ENCODE measurements at regions not wholly inside any gene's neighbourhood (a gene's known extent, or its start where the extent isn't known, plus 50 kb on each side); places are given as distances from the start of the nearest gene placed in this dataset.
A peak's percentile ranks its signal among the peaks of the same experiment; 100 is the strongest.
"Not testable (repeated sequence)": the region's sequence is repeated elsewhere in the genome, so short reads cannot be mapped to it uniquely, and the experiment has no call there.

DNA sequence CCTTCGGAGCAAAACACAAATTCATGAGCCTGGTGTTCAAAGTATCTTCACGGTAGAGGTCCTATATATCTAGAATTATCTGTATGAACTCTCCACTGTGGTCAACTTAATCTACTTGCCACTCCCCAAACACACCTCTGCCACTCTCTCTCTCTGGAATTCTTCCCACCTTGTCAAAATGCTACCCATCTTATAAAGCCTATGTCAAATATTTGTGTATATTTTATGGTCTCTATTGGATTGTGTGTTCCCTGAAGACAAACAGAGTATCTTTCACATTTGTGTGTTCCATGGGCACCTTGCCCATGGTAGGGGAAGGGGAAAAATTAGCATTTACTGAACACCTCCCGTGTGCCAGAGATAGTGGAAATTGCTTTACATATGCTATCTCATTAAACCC is 83.2 kb upstream of the ATL2 start:
- Histone ChIP-seq H3K27ac (no peak overlapping the region), H3K27me3 (replicated peaks; ENCODE audit: insufficient read depth) (no peaks in the 10 kb centered on the region), H3K9me3 (no peaks in the 10 kb centered on the region), H3K36me3 (no peaks in the 10 kb centered on the region), H3K4me1 (replicated peaks) (no peaks in the 10 kb centered on the region), H3K4me3 (no peak overlapping the region)
- intact Hi-C loops (cut with DNase I): no loop called here
- TF ChIP-seq POLR2AphosphoS5 (IDR thresholded peaks at IDR 0.05): peak; percentile 77
- TF ChIP-seq POLR2A (IDR thresholded peaks at IDR 0.05): no peak
- TF ChIP-seq, protein P1, sequence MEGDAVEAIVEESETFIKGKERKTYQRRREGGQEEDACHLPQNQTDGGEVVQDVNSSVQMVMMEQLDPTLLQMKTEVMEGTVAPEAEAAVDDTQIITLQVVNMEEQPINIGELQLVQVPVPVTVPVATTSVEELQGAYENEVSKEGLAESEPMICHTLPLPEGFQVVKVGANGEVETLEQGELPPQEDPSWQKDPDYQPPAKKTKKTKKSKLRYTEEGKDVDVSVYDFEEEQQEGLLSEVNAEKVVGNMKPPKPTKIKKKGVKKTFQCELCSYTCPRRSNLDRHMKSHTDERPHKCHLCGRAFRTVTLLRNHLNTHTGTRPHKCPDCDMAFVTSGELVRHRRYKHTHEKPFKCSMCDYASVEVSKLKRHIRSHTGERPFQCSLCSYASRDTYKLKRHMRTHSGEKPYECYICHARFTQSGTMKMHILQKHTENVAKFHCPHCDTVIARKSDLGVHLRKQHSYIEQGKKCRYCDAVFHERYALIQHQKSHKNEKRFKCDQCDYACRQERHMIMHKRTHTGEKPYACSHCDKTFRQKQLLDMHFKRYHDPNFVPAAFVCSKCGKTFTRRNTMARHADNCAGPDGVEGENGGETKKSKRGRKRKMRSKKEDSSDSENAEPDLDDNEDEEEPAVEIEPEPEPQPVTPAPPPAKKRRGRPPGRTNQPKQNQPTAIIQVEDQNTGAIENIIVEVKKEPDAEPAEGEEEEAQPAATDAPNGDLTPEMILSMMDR (IDR thresholded peaks at IDR 0.05): no peak
- WGBS: 61% methylated on average over 3 of the region's 3 CpGs
- peak; percentile 10 for DNase-seq (ENCODE audit: low spot score)

DNA sequence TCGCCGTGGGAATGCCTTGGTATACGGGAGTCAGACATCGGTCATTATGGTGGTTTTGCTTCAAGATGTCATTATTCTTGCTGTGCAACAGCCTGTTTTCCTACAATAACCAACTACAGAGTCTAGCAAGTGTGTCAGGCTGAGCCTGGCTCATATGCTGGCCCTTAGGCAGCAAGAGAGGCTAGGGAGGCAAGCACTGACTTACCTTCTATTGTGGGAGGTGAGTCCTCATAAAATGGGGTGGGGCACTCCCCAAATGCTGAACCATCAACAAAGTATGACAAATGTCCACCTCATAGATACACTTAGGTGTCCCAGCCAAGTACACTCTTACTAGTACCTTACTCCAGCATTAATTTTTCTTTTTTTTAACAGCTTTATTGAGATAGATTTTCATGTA is 77.0 kb upstream of the ATL2 start:
- WGBS: 92% methylated on average over 4 of the region's 4 CpGs
- H3K9me3 ChIP-seq: no peaks in the 10 kb centered on the region
- TF ChIP-seq POLR2A (IDR thresholded peaks at IDR 0.05): no peak
- TF ChIP-seq, protein P1 (IDR thresholded peaks at IDR 0.05): no peak
- no peak for TF ChIP-seq POLR2AphosphoS5 (IDR thresholded peaks at IDR 0.05)
- no peaks in the 10 kb centered on the region for H3K27me3 ChIP-seq (replicated peaks; ENCODE audit: insufficient read depth)
- no peaks in the 10 kb centered on the region for H3K4me1 ChIP-seq (replicated peaks)
- H3K27ac ChIP-seq: no peak overlapping the region
- H3K36me3 ChIP-seq: no peaks in the 10 kb centered on the region
- H3K4me3 ChIP-seq: no peak overlapping the region
- DNase-seq (ENCODE audit: low spot score): no peak
- intact Hi-C loops (cut with DNase I): no loop called here

DNA sequence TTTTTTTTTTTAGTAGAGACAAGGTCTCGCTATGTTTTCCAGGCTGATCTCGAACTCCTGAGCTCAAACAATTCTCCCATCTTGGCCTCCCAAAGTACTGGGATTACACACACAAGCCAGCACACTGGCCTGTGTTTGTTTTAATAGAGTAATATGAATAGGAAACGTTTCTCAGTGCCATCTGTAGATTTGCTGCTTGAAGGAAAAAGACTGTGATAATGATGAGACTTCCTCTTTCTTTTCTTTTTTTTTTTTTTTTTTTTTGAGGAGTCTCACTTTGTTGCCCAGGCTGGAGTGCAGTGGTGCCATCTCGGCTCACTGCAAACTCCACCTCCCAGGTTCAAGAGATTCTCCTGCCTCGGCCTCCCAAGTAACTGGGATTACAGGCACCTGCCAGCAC is 74.7 kb upstream of the ATL2 start:
- intact Hi-C loops (cut with DNase I): not testable (repeated sequence)

DNA sequence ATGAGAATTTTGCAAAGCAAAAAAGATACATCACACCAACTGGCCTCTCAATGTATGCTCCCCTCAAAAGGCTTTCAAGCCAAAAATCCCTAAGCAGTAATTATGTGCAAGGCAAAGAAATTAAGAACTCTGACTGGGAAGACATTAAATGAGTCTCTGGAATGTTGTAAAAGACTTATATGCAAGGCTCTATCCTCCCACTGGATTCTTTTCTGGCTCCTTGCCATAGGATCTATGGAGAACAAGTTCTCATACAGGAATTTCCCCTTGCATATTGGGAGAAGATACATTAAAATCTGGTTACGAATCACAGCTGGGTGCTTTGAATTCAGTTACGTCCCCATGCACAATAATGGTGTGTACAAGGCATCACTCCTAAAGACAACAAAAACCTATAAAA is 73.4 kb upstream of the ATL2 start:
- TF ChIP-seq POLR2AphosphoS5 (IDR thresholded peaks at IDR 0.05): no peak
- TF ChIP-seq, protein P1 (IDR thresholded peaks at IDR 0.05): no peak
- H3K27ac ChIP-seq: no peak overlapping the region
- DNase-seq (ENCODE audit: low spot score): no peak
- intact Hi-C loops (cut with DNase I): no loop called here
- H3K36me3 ChIP-seq: no peaks in the 10 kb centered on the region
- H3K4me3 ChIP-seq: no peak overlapping the region
- no peaks in the 10 kb centered on the region for H3K9me3 ChIP-seq
- WGBS: 71% methylated on average over 2 of the region's 2 CpGs
- no peaks in the 10 kb centered on the region for H3K27me3 ChIP-seq (replicated peaks; ENCODE audit: insufficient read depth)
- no peaks in the 10 kb centered on the region for H3K4me1 ChIP-seq (replicated peaks)

More for the DNA sequence above, 74.7 kb upstream of the ATL2 start:
- not testable (repeated sequence) for H3K9me3 ChIP-seq; H3K4me1 ChIP-seq (replicated peaks); DNase-seq (ENCODE audit: low spot score); H3K27me3 ChIP-seq (replicated peaks; ENCODE audit: insufficient read depth); H3K4me3 ChIP-seq; H3K36me3 ChIP-seq; H3K27ac ChIP-seq
- 86% methylated on average over 5 of the region's 5 CpGs for WGBS

DNA sequence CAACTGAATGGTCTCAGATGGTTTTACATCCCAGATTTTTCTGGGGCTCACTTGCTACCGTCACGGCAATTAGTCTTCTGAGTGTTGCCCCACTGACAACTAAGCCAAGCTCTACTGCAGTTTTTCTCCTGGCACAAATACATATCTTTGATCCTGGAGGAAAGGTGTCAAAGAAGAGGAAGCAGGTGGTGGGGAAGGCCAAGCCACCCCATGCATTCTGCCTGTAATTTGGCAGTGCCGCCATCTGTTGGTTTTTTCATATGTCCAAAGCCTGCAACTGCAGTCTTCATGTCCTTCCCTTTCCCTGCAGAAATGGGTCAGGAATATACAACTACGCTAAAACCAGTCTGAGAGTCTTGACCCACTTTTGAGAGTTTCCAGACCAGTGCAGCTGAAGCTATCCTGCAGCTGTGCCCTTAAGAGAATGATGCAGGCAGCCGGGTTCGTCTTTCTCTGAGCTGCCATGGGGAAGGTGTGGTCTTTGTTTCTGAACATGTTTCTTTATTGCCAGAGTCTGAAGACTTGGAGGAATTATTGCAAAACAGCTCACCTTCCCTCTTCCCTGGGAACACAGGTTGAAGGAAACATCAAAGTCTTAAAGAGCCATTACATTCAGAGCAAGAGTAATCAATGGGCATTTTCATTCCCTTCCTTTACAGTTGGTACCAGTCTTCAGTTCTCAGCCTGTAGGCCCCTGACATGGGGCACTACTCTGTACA is 71.8 kb upstream of the ATL2 start:
- intact Hi-C loops (cut with DNase I): no loop called here
- Histone ChIP-seq H3K27me3 (replicated peaks; ENCODE audit: insufficient read depth) (no peaks in the 10 kb centered on the region), H3K4me3 (no peak overlapping the region), H3K27ac (no peak overlapping the region), H3K4me1 (replicated peaks) (no peaks in the 10 kb centered on the region), H3K9me3 (no peaks in the 10 kb centered on the region), H3K36me3 (no peaks in the 10 kb centered on the region)
- WGBS: 70% methylated on average over 6 of the region's 6 CpGs
- TF ChIP-seq POLR2A (IDR thresholded peaks at IDR 0.05) (no peak), POLR2AphosphoS5 (IDR thresholded peaks at IDR 0.05) (no peak)
- TF ChIP-seq, protein P1 (IDR thresholded peaks at IDR 0.05): no peak
- no peak for DNase-seq (ENCODE audit: low spot score)

Data from prostate gland (tissue), 2 donors.